Small intestine (tissue), 7 donors: ENCODE measurements at regions not wholly inside any gene's neighbourhood (a gene's known extent, or its start where the extent isn't known, plus 50 kb on each side); places are given as distances from the start of the nearest gene placed in this dataset.
"Not testable (repeated sequence)": the region's sequence is repeated elsewhere in the genome, so short reads cannot be mapped to it uniquely, and the experiment has no call there.

Experiments used
- DNase-seq, 2 donors: peaks; one replicate each; pipeline versions ENCODE4 v3.0.0 to v3.0.0-alpha.2; 2013
- FAIRE-seq: peaks from 2 replicates; lab custom pipeline; 2012; peaks lifted over from hg19 to GRCh38; lab: Jason Lieb, UNC
- H3K27ac ChIP-seq, 3 donors: one replicate each; pipeline ENCODE4 v1.5.1; 2013; ENCODE audit warnings: low read length in 2 of 3, mild to moderate bottlenecking in 2 of 3, control low read depth in 1 of 3, inconsistent platforms in 1 of 3, low read depth in 1 of 3, moderate library complexity in 1 of 3
- H3K27me3 ChIP-seq, 3 donors: one replicate each; pipeline ENCODE4 v1.6.1; 2013; ENCODE audit warnings: low read length in 3 of 3, inconsistent platforms in 1 of 3; ENCODE audit not compliant: control insufficient read depth in 3 of 3, insufficient read depth in 3 of 3
- H3K36me3 ChIP-seq, 3 donors: one replicate each; pipeline ENCODE4 v1.6.1; 2013; ENCODE audit warnings: low read length in 3 of 3, inconsistent platforms in 1 of 3, low read depth in 1 of 3, mild to moderate bottlenecking in 1 of 3, moderate library complexity in 1 of 3; ENCODE audit not compliant: control insufficient read depth in 3 of 3, insufficient read depth in 2 of 3
- H3K4me1 ChIP-seq, 3 donors: one replicate each; pipeline ENCODE4 v1.6.1; 2013; ENCODE audit warnings: low read length in 2 of 3, inconsistent platforms in 1 of 3, low read depth in 1 of 3, mild to moderate bottlenecking in 1 of 3, moderate library complexity in 1 of 3; ENCODE audit not compliant: control insufficient read depth in 3 of 3, insufficient read depth in 2 of 3
- H3K4me3 ChIP-seq, 3 donors: one replicate each; pipeline ENCODE4 v1.5.1; 2013; ENCODE audit warnings: low read length in 3 of 3, control low read depth in 1 of 3, inconsistent platforms in 1 of 3, low read depth in 1 of 3, mild to moderate bottlenecking in 1 of 3, moderate library complexity in 1 of 3
- H3K9me3 ChIP-seq, 2 donors: one replicate each; pipeline ENCODE4 v1.6.1; 2013; ENCODE audit warnings: low read depth in 1 of 2, low read length in 1 of 2; ENCODE audit not compliant: control insufficient read depth in 2 of 2, insufficient read depth in 1 of 2
- WGBS, 3 donors: extraction: QIAGEN DNeasy Blood & Tissue Kit; methylation state at CpG; one replicate each; pipeline ENCODE4 v1.1.7; 2013; 5-methylcytosine and 5-hydroxymethylcytosine counted together
- donor health status: healthy with polysubstance abuse.
- donor health status: control.
- donor health status: control.
- donor health status: Bipolar disorder and iron deficiency.
- donor health status: healthy.

DNA sequence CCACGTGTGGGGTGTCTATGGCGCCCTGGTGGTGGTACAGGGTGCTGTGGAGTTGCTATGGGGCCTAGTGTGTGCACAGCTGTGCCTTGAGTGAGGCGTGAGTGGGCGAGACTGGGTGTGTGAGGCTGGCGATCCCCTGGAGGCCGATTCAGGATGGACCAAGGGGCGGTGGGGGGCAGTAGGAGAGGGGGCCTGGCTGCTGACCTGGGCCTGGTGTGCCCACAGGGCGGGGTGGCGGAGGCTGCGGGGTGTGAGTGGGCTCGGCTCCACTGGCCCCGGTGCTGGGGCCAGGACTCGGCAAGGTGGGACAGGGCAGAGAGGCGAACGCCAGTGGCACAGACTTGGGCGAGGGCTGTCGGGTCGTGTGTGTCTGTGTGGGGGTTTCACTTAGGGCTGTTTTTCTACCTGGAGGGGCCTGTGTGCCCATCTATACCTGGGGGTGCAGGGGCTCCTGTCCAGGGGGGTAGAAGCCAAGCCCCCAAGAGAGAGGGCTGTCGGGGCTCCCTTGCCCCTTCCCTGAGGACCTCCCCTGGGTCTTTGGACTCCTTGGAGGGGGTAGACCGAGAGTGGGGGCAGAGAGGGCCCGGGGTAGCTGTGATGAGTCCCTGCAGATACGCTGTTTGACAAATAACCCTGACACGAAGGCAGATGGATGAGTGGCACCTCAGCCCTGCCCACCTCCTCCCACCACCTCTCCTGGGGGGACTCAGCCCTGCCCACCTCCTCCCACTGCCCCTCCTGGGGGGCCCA lies 194.6 kb downstream of the TMEM121 start:
- 66 to 89% (median 81%) methylated on average over 4 to 16 of the region's 23 CpGs for WGBS, 3 donors

DNA sequence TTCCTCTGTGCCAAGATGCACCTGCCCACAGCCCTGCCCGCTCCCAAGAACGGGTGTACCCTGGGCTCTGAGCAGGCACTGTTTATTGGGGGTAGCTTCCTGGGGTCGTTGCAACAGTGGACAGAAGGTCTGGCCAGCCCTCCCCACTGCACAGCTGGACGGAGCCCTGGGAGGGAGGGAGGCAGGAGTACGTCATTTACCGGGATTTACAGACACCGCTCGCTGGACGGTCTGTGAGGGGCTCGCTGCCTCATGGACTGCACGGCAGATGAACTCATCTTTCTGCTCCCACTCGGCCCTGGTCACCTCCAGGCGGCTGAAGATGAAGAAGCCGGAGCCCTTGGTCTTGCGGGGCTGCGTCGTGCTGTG lies 195.2 kb downstream of the TMEM121 start:
- not testable (repeated sequence) for DNase-seq, H3K4me3 ChIP-seq, H3K4me1 ChIP-seq, H3K36me3 ChIP-seq, H3K27me3 ChIP-seq, H3K27ac ChIP-seq, FAIRE-seq
- WGBS, 3 donors: 62 to 89% (median 73%) methylated on average over 6 to 17 of the region's 17 CpGs
- peaks cover 0 to 10% of the 10 kb centered on the region in 2 donors for H3K9me3 ChIP-seq

More for the DNA sequence above, 194.6 kb downstream of the TMEM121 start:
- not testable (repeated sequence) for H3K27ac ChIP-seq, H3K4me3 ChIP-seq, H3K27me3 ChIP-seq, H3K36me3 ChIP-seq, DNase-seq, H3K4me1 ChIP-seq, FAIRE-seq
- peaks cover 0 to 10% of the 10 kb centered on the region in 2 donors for H3K9me3 ChIP-seq

DNA sequence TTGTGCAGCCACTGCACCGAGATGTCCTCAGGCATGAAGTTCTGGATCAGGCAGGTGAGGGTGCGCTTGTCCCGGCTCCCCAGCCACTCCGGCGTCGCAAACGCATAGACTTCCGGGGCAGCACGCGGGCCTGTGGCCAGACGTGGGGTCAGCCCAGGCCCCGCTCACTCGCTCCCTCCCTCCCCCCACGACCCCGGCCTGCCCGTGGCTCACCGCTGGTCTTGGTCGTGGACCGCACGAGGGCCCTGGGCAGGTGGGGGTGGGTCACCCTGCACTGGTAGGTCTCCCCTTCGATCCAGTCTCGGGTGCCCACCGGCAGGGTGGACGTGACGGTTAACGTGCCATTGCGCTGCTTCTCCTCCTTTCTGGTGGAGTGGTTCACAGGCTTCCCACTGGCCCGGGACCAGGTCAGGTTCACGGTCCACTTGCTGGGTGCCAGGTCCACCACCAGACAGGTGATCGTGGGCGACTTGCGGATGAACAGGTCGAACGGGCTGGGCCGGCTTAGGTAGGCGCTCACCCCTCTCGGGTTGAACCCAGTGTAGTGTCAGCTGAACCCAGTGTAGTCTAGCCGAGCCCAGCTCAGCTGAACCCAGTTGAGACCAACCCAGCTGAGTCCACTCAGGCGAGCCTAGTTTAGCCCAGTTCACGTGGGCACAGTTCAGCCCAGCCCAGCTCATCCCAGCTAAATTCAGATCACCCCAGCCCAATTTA lies 195.8 kb downstream of the TMEM121 start:
- H3K4me1 ChIP-seq, DNase-seq, H3K27me3 ChIP-seq, H3K27ac ChIP-seq, FAIRE-seq, H3K4me3 ChIP-seq, H3K36me3 ChIP-seq: not testable (repeated sequence)
- WGBS, 3 donors: 83 to 94% (median 91%) methylated on average over 31 to 40 of the region's 40 CpGs
- peaks cover 0 to 10% of the 10 kb centered on the region in 2 donors for H3K9me3 ChIP-seq

- H3K4me3 ChIP-seq, FAIRE-seq, H3K27me3 ChIP-seq, H3K36me3 ChIP-seq, DNase-seq, H3K4me1 ChIP-seq, H3K27ac ChIP-seq: not testable (repeated sequence)
- H3K9me3 ChIP-seq: peaks cover 0 to 10% of the 10 kb centered on the region in 2 donors
- 85 to 94% (median 88%) methylated on average over 2 to 6 of the region's 8 CpGs for WGBS, 3 donors
Measured at GRCh38 chr14:105723271-105723670, 196.9 kb downstream of the TMEM121 start.

GRCh38 chr14:105723776-105724175 lies 197.4 kb downstream of the TMEM121 start:
- not testable (repeated sequence) for H3K4me1 ChIP-seq, H3K36me3 ChIP-seq, H3K4me3 ChIP-seq, FAIRE-seq, DNase-seq, H3K27ac ChIP-seq, H3K27me3 ChIP-seq
- 87 to 90% (median 88%) methylated on average over 15 of the region's 15 CpGs for WGBS, 3 donors
- H3K9me3 ChIP-seq: peaks cover 0 to 10% of the 10 kb centered on the region in 2 donors

DNA sequence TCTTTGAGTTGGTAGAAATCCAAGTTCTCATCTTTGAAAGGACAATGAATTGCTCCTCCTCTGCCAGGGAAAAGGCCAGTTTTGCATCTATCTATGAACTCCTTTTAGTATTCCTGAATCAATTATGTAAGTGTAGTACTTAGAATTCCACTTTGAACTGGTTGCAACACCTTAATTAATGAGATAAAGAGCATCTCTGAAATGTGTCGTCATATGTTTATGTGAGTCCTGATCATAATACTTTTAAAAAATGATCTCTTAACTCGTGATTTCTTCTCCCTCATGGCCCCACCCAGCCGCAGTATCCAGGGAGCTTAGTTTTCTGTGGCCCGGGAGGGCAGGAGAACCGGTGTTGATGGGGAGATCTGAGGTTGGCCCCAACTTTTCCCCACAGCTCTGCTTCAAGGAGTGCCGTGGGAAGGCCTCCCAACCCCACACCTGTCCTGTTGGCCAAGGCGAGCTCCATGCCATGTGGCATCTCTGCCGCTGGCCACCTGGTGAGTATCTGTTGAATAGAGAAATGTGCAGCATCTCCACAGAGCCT lies 203.5 kb downstream of the TMEM121 start:
- not testable (repeated sequence) for H3K27ac ChIP-seq, H3K36me3 ChIP-seq, H3K27me3 ChIP-seq, H3K4me3 ChIP-seq, FAIRE-seq, DNase-seq, H3K4me1 ChIP-seq
- 62 to 75% (median 64%) methylated on average over 8 of the region's 8 CpGs for WGBS, 3 donors
- H3K9me3 ChIP-seq: peaks cover 0 to 12% of the 10 kb centered on the region in 2 donors

GRCh38 chr14:105730731-105731130 lies 204.3 kb downstream of the TMEM121 start:
- not testable (repeated sequence) for H3K27ac ChIP-seq, H3K4me3 ChIP-seq, DNase-seq, H3K36me3 ChIP-seq, FAIRE-seq, H3K27me3 ChIP-seq, H3K4me1 ChIP-seq
- H3K9me3 ChIP-seq: peaks cover 0 to 12% of the 10 kb centered on the region in 2 donors
- whole genome bisulfite sequencing, 3 donors: 39 to 60% (median 41%) methylated on average over 7 of the region's 7 CpGs

- not testable (repeated sequence) for FAIRE-seq, DNase-seq
Measured at GRCh38 chr14:105731221-105731985, 205.0 kb downstream of the TMEM121 start.

More at GRCh38 chr14:105731221-105731985, 205.0 kb downstream of the TMEM121 start:
- H3K27ac ChIP-seq, H3K4me1 ChIP-seq, H3K4me3 ChIP-seq, H3K36me3 ChIP-seq, H3K27me3 ChIP-seq: not testable (repeated sequence)
- WGBS, 3 donors: 75 to 87% (median 78%) methylated on average over 29 to 31 of the region's 31 CpGs
- peaks cover 0 to 12% of the 10 kb centered on the region in 2 donors for H3K9me3 ChIP-seq
